ENCODE measurements at regions not wholly inside any gene's neighbourhood (a gene's known extent, or its start where the extent isn't known, plus 50 kb on each side); places are given as distances from the start of the nearest gene placed in this dataset.

- DNase-seq = no peak
Measured at GRCh38 chr12:24721191-24721590, 227.7 kb downstream of the BCAT1 start.

- no peak for DNase-seq
Measured at GRCh38 chr12:24719293-24719721, 229.6 kb downstream of the BCAT1 start.

- DNase-seq = no peak
Measured at GRCh38 chr12:24718617-24719016, 230.3 kb downstream of the BCAT1 start.

- DNase-seq = no peak
Measured at GRCh38 chr12:24714237-24714636, 234.7 kb downstream of the BCAT1 start.

GRCh38 chr12:24711056-24712008, 237.6 kb downstream of the BCAT1 start:
- DNase-seq = no peak

GRCh38 chr12:24709216-24709615, 239.7 kb downstream of the BCAT1 start:
- no peak for DNase-seq

- DNase-seq = no peak
Measured at GRCh38 chr12:24708718-24709117, 240.2 kb downstream of the BCAT1 start.

- DNase-seq = no peak
Measured at GRCh38 chr12:24708043-24708442, 240.9 kb downstream of the BCAT1 start.

- no peak for DNase-seq
Measured at GRCh38 chr12:24707334-24707733, 241.6 kb downstream of the BCAT1 start.

- no peak for DNase-seq
Measured at GRCh38 chr12:24705741-24706358, 243.1 kb downstream of the BCAT1 start.

GRCh38 chr12:24705216-24705615, 243.7 kb downstream of the BCAT1 start:
- no peak for DNase-seq

- no peak for DNase-seq
Measured at GRCh38 chr12:24701343-24701742, 247.6 kb downstream of the BCAT1 start.

GRCh38 chr12:24698972-24699371, 249.9 kb downstream of the BCAT1 start:
- DNase-seq = no peak

- DNase-seq = no peak
Measured at GRCh38 chr12:24697769-24698168, 251.1 kb downstream of the BCAT1 start.

- DNase-seq = no peak
Measured at GRCh38 chr12:24697295-24697694, 251.6 kb downstream of the BCAT1 start.

- no peak for DNase-seq
Measured at GRCh38 chr12:24696800-24697199, 252.1 kb downstream of the BCAT1 start.

GRCh38 chr12:24695657-24696329, 253.1 kb downstream of the BCAT1 start:
- no peak for DNase-seq

GRCh38 chr12:24695103-24695502, 253.8 kb downstream of the BCAT1 start:
- DNase-seq = no peak

- no peak for DNase-seq
Measured at GRCh38 chr12:24688601-24689000, 260.3 kb downstream of the BCAT1 start.

GRCh38 chr12:24681570-24681969, 267.3 kb downstream of the BCAT1 start:
- no peak for DNase-seq

GRCh38 chr12:24679126-24679525, 269.8 kb downstream of the BCAT1 start:
- DNase-seq = no peak

GRCh38 chr12:24678436-24678835, 270.5 kb downstream of the BCAT1 start:
- no peak for DNase-seq

- DNase-seq = no peak
Measured at GRCh38 chr12:24668563-24668962, 280.3 kb downstream of the BCAT1 start.
